ENCODE measurements at regions not wholly inside any gene's neighbourhood (a gene's known extent, or its start where the extent isn't known, plus 50 kb on each side); places are given as distances from the start of the nearest gene placed in this dataset.
A peak's percentile ranks its signal among the peaks of the same experiment; 100 is the strongest.

DNA sequence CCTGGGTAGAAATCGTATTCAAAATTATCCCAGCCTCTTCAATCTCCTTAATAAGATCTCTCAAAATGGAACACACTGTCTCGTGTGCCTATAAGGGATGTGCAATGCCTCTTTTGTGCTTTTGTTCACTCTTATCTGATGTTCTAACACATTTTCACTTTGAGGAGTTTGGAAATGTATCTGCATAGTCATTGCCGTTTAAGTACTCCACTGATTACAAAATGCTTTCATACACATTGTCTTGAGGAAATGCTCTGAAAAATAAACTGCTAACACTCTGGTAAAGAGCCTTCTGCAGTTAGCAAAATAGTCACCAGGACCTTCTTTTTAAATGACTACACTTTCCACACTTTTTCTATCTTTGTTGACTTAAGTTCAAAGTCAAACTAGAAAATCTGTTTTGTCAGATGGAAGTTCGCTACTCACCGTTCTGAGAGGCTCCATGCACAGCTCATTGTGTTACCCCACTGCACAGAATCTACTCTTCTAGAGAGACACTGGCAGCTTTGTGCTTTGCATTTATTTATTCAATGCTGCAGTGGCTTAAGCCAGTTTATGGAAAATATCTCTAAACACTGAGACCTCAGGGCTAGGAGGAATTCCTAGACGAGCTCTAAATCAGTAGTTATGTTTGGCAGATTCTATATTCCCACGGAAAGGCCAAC, 159.0 kb downstream of the CHIC2 start:
- DNase-seq: peak in 2 of 3 donors; percentile 52 to 72
- Histone ChIP-seq H3K36me3 (ENCODE audit: control insufficient read depth in 4 of 4, insufficient read depth in 4 of 4, low read length in 3 of 4) (no peaks in the 10 kb centered on the region), H3K9me3 (ENCODE audit: control extremely low read depth in 1 of 5, control insufficient read depth in 4 of 5, insufficient read depth in 2 of 5, low read depth in 1 of 5, low read length in 4 of 5) (no peaks in the 10 kb centered on the region), H3K27me3 (replicated peaks in 2 of 5; ENCODE audit: control insufficient read depth in 4 of 5, insufficient read depth in 5 of 5, low read length in 4 of 5) (peaks cover 0 to 14% (median 5%) of the 10 kb centered on the region in 5 experiments), H3K4me1 (ENCODE audit: control extremely low read depth in 1 of 4, control insufficient read depth in 4 of 4, insufficient read depth in 4 of 4, low read length in 3 of 4) (peaks cover 7 to 29% (median 9%) of the 10 kb centered on the region in 4 experiments), H3K4me3 (ENCODE audit: control insufficient read depth in 1 of 7, extremely low read depth in 1 of 7, insufficient read depth in 4 of 7, low read depth in 2 of 7, low read length in 6 of 7) (peak overlapping the region in 2 of 7 experiments; percentile 79 to 80), H3K27ac (ENCODE audit: insufficient read depth in 1 of 2, low read depth in 1 of 2, low read length in 2 of 2, poor library complexity in 1 of 2, severe bottlenecking in 2 of 2) (no peak overlapping the region)
- ChIA-PET POLR2A (no interaction called here), CTCF (interaction anchor here (0.7 to 6.8 kb wide), 6 partner anchors 17 to 706 kb away, joined by 3 to 76 read pairs (median 4); no protein-coding TSS in a partner anchor)
- WGBS (ENCODE audit: insufficient coverage): 48% methylated on average over 6 of the region's 7 CpGs

DNA sequence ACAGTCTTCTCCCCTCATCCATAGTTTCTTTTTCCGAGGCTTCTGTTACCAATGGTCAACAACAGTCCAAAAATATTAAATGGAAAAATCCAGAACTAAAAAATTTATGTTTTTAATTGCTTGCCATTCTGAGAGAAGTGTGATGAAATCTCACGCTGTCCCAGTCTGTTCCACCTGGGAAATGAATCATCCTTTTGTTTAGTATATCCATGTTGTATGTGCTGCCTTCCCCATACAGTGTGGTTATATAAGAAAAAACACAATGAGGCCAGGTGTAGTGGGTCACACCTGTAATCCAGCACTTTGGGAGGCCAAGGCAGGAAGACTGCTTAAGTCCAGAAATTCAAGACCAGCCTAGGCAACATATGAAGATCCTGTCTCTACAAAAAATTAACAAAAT, 161.6 kb downstream of the CHIC2 start:
- Histone ChIP-seq H3K9me3 (ENCODE audit: control extremely low read depth in 1 of 5, control insufficient read depth in 4 of 5, insufficient read depth in 2 of 5, low read depth in 1 of 5, low read length in 4 of 5) (no peaks in the 10 kb centered on the region), H3K27ac (ENCODE audit: insufficient read depth in 1 of 2, low read depth in 1 of 2, low read length in 2 of 2, poor library complexity in 1 of 2, severe bottlenecking in 2 of 2) (no peak overlapping the region), H3K4me1 (ENCODE audit: control extremely low read depth in 1 of 4, control insufficient read depth in 4 of 4, insufficient read depth in 4 of 4, low read length in 3 of 4) (peaks cover 2 to 18% (median 5%) of the 10 kb centered on the region in 4 experiments), H3K27me3 (replicated peaks in 2 of 5; ENCODE audit: control insufficient read depth in 4 of 5, insufficient read depth in 5 of 5, low read length in 4 of 5) (peaks cover 0 to 14% (median 4%) of the 10 kb centered on the region in 5 experiments), H3K36me3 (ENCODE audit: control insufficient read depth in 4 of 4, insufficient read depth in 4 of 4, low read length in 3 of 4) (no peaks in the 10 kb centered on the region), H3K4me3 (ENCODE audit: control insufficient read depth in 1 of 7, extremely low read depth in 1 of 7, insufficient read depth in 4 of 7, low read depth in 2 of 7, low read length in 6 of 7) (no peak overlapping the region)
- ChIA-PET POLR2A (no interaction called here), CTCF (interaction anchor here (0.6 kb wide), 1 partner anchor 320 kb away, joined by 3 read pairs; no protein-coding TSS in a partner anchor)
- no peak for DNase-seq
- 100% methylated on average over 2 of the region's 2 CpGs for WGBS (ENCODE audit: insufficient coverage)

DNA sequence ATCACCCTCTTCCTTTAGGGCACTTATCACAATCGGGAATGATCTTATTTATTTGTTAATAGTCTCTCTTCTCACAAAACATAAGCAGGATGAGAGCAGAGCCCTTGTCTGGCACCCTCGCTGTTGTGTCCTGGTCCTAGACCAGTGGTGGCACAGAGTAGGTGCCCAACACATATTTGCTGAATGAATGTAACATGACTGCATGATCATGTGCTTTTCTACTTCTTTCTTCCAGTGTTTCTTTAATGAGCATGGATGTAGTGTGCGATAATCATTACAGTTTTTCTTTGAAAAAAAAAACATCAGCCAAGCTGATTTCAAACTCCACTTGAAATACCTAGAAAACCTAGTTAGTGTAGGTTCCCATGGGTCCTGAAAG, 164.1 kb downstream of the CHIC2 start:
- CTCF ChIA-PET: no interaction called here
- no peak for DNase-seq
- Histone ChIP-seq H3K36me3 (ENCODE audit: control insufficient read depth in 4 of 4, insufficient read depth in 4 of 4, low read length in 3 of 4) (no peaks in the 10 kb centered on the region), H3K27ac (ENCODE audit: insufficient read depth in 1 of 2, low read depth in 1 of 2, low read length in 2 of 2, poor library complexity in 1 of 2, severe bottlenecking in 2 of 2) (no peak overlapping the region), H3K9me3 (ENCODE audit: control extremely low read depth in 1 of 5, control insufficient read depth in 4 of 5, insufficient read depth in 2 of 5, low read depth in 1 of 5, low read length in 4 of 5) (no peaks in the 10 kb centered on the region), H3K4me3 (ENCODE audit: control insufficient read depth in 1 of 7, extremely low read depth in 1 of 7, insufficient read depth in 4 of 7, low read depth in 2 of 7, low read length in 6 of 7) (no peak overlapping the region), H3K4me1 (ENCODE audit: control extremely low read depth in 1 of 4, control insufficient read depth in 4 of 4, insufficient read depth in 4 of 4, low read length in 3 of 4) (peaks cover 0 to 5% (median 0%) of the 10 kb centered on the region in 4 experiments), H3K27me3 (replicated peaks in 2 of 5; ENCODE audit: control insufficient read depth in 4 of 5, insufficient read depth in 5 of 5, low read length in 4 of 5) (peaks cover 0 to 11% (median 0%) of the 10 kb centered on the region in 5 experiments)
- 83% methylated on average over 1 of the region's 3 CpGs for WGBS (ENCODE audit: insufficient coverage)
- POLR2A ChIA-PET: no interaction called here

DNA sequence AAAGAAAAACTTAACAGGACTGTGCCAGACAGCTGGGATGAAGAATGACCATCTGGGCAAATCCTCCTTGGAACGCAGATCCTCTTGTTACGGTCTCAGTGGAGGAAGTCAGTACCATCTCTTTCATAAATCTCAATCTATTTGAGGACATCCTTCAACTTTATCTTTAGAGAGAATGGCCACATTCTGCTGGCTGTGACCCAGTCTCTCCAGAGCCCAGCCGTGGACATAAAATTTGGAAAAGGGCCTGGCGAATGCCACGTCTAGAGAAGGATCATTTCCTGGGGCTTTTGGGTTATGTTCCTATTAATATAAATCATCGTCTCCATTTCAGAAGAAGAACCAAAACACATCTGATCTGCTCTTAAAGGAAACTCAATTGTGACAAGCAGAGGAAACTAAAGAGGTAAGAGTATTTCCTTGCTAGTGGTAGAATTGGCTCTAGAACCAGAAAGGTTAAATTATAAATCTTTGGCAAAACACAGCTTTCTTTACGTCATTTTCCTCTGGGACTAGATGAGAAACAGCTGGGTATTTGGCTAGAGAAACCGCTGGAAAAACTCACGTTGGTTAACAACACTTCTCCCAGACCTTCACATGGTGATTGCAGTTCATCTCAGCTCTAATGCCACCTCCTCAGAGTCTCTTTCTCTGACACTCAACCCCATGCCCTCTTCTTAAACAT, 164.7 kb downstream of the CHIC2 start:
- H3K27me3 ChIP-seq (replicated peaks in 2 of 5; ENCODE audit: control insufficient read depth in 4 of 5, insufficient read depth in 5 of 5, low read length in 4 of 5): peaks cover 0 to 8% (median 0%) of the 10 kb centered on the region in 5 experiments
- ChIA-PET POLR2A (no interaction called here), CTCF (no interaction called here)
- 56% methylated on average over 5 of the region's 9 CpGs for WGBS (ENCODE audit: insufficient coverage)
- H3K27ac ChIP-seq (ENCODE audit: insufficient read depth in 1 of 2, low read depth in 1 of 2, low read length in 2 of 2, poor library complexity in 1 of 2, severe bottlenecking in 2 of 2): no peak overlapping the region
- H3K36me3 ChIP-seq (ENCODE audit: control insufficient read depth in 4 of 4, insufficient read depth in 4 of 4, low read length in 3 of 4): no peaks in the 10 kb centered on the region
- no peaks in the 10 kb centered on the region for H3K4me1 ChIP-seq (ENCODE audit: control extremely low read depth in 1 of 4, control insufficient read depth in 4 of 4, insufficient read depth in 4 of 4, low read length in 3 of 4)
- H3K4me3 ChIP-seq (ENCODE audit: control insufficient read depth in 1 of 7, extremely low read depth in 1 of 7, insufficient read depth in 4 of 7, low read depth in 2 of 7, low read length in 6 of 7): no peak overlapping the region
- no peaks in the 10 kb centered on the region for H3K9me3 ChIP-seq (ENCODE audit: control extremely low read depth in 1 of 5, control insufficient read depth in 4 of 5, insufficient read depth in 2 of 5, low read depth in 1 of 5, low read length in 4 of 5)
- DNase-seq: no peak

GRCh38 chr4:53895137-53895536, 169.3 kb downstream of the CHIC2 start:
- 100% methylated on average over 1 of the region's 3 CpGs for WGBS (ENCODE audit: insufficient coverage)

DNA sequence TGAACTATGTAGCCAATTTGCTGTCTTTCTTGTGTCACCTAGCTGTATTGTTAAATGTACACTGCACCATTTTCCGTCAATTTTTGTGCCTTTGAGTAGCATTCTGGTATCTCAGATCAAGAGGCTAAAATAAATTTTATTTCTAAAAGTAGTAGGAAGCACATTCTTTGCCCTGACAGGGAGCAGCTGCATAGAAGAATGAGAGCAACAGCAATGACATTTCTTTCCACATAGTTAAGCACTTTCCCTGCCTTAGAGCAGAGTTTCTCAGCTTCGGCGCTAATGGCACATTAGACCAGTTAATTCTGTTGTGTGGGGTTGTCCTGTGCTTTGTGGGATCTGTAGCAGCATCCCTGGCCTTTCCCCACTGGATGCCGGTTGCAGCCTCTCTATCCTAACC, 173.9 kb downstream of the CHIC2 start:
- Histone ChIP-seq H3K27ac (ENCODE audit: insufficient read depth in 1 of 2, low read depth in 1 of 2, low read length in 2 of 2, poor library complexity in 1 of 2, severe bottlenecking in 2 of 2) (no peak overlapping the region), H3K9me3 (ENCODE audit: control extremely low read depth in 1 of 5, control insufficient read depth in 4 of 5, insufficient read depth in 2 of 5, low read depth in 1 of 5, low read length in 4 of 5) (no peaks in the 10 kb centered on the region), H3K36me3 (ENCODE audit: control insufficient read depth in 4 of 4, insufficient read depth in 4 of 4, low read length in 3 of 4) (no peaks in the 10 kb centered on the region), H3K4me1 (ENCODE audit: control extremely low read depth in 1 of 4, control insufficient read depth in 4 of 4, insufficient read depth in 4 of 4, low read length in 3 of 4) (no peaks in the 10 kb centered on the region), H3K27me3 (replicated peaks in 2 of 5; ENCODE audit: control insufficient read depth in 4 of 5, insufficient read depth in 5 of 5, low read length in 4 of 5) (no peaks in the 10 kb centered on the region), H3K4me3 (ENCODE audit: control insufficient read depth in 1 of 7, extremely low read depth in 1 of 7, insufficient read depth in 4 of 7, low read depth in 2 of 7, low read length in 6 of 7) (no peak overlapping the region)
- no peak for DNase-seq
- ChIA-PET POLR2A (no interaction called here), CTCF (no interaction called here)
- WGBS (ENCODE audit: insufficient coverage): 100% methylated on average over 3 of the region's 4 CpGs

More at GRCh38 chr4:53895137-53895536, 169.3 kb downstream of the CHIC2 start:
- no peaks in the 10 kb centered on the region for H3K36me3 ChIP-seq (ENCODE audit: control insufficient read depth in 4 of 4, insufficient read depth in 4 of 4, low read length in 3 of 4)
- no peaks in the 10 kb centered on the region for H3K9me3 ChIP-seq (ENCODE audit: control extremely low read depth in 1 of 5, control insufficient read depth in 4 of 5, insufficient read depth in 2 of 5, low read depth in 1 of 5, low read length in 4 of 5)
- H3K4me1 ChIP-seq (ENCODE audit: control extremely low read depth in 1 of 4, control insufficient read depth in 4 of 4, insufficient read depth in 4 of 4, low read length in 3 of 4): no peaks in the 10 kb centered on the region
- H3K27me3 ChIP-seq (replicated peaks in 2 of 5; ENCODE audit: control insufficient read depth in 4 of 5, insufficient read depth in 5 of 5, low read length in 4 of 5): no peaks in the 10 kb centered on the region
- POLR2A ChIA-PET: no interaction called here
- no peak for DNase-seq
- no peak overlapping the region for H3K4me3 ChIP-seq (ENCODE audit: control insufficient read depth in 1 of 7, extremely low read depth in 1 of 7, insufficient read depth in 4 of 7, low read depth in 2 of 7, low read length in 6 of 7)
- no peak overlapping the region for H3K27ac ChIP-seq (ENCODE audit: insufficient read depth in 1 of 2, low read depth in 1 of 2, low read length in 2 of 2, poor library complexity in 1 of 2, severe bottlenecking in 2 of 2)
- CTCF ChIA-PET: no interaction called here

GRCh38 chr4:53889326-53890055, 174.9 kb downstream of the CHIC2 start:
- POLR2A ChIA-PET: no interaction called here
- H3K9me3 ChIP-seq (ENCODE audit: control extremely low read depth in 1 of 5, control insufficient read depth in 4 of 5, insufficient read depth in 2 of 5, low read depth in 1 of 5, low read length in 4 of 5): no peaks in the 10 kb centered on the region
- no peak for DNase-seq
- H3K27ac ChIP-seq (ENCODE audit: insufficient read depth in 1 of 2, low read depth in 1 of 2, low read length in 2 of 2, poor library complexity in 1 of 2, severe bottlenecking in 2 of 2): no peak overlapping the region
- H3K36me3 ChIP-seq (ENCODE audit: control insufficient read depth in 4 of 4, insufficient read depth in 4 of 4, low read length in 3 of 4): no peaks in the 10 kb centered on the region
- no peaks in the 10 kb centered on the region for H3K27me3 ChIP-seq (replicated peaks in 2 of 5; ENCODE audit: control insufficient read depth in 4 of 5, insufficient read depth in 5 of 5, low read length in 4 of 5)
- CTCF ChIA-PET: no interaction called here
- H3K4me1 ChIP-seq (ENCODE audit: control extremely low read depth in 1 of 4, control insufficient read depth in 4 of 4, insufficient read depth in 4 of 4, low read length in 3 of 4): no peaks in the 10 kb centered on the region
- 92% methylated on average over 2 of the region's 6 CpGs for WGBS (ENCODE audit: insufficient coverage)
- no peak overlapping the region for H3K4me3 ChIP-seq (ENCODE audit: control insufficient read depth in 1 of 7, extremely low read depth in 1 of 7, insufficient read depth in 4 of 7, low read depth in 2 of 7, low read length in 6 of 7)

Measured in common myeloid progenitor, CD34-positive (primary cell).